Choroid plexus epithelial cell (primary cell): ENCODE measurements at regions not wholly inside any gene's neighbourhood (a gene's known extent, or its start where the extent isn't known, plus 50 kb on each side); places are given as distances from the start of the nearest gene placed in this dataset.
A peak's percentile ranks its signal among the peaks of the same experiment; 100 is the strongest.

Experiments used
- DNase-seq: peaks from one replicate; pipeline ENCODE4 v3.0.0-alpha.2; 2010; ENCODE audit warnings: low read depth
- H3K4me3 ChIP-seq: 2 replicates; pipeline ENCODE4 v1.5.1; 2011; ENCODE audit warnings: low read depth, mild to moderate bottlenecking, control low read depth, low read length, moderate library complexity
- CTCF ChIP-seq: conservative IDR thresholded peaks from 2 replicates; pipeline ENCODE4 v1.5.1; 2011; ENCODE audit warnings: low read depth, mild to moderate bottlenecking, control low read depth, inconsistent platforms, low read length, moderate library complexity

DNA sequence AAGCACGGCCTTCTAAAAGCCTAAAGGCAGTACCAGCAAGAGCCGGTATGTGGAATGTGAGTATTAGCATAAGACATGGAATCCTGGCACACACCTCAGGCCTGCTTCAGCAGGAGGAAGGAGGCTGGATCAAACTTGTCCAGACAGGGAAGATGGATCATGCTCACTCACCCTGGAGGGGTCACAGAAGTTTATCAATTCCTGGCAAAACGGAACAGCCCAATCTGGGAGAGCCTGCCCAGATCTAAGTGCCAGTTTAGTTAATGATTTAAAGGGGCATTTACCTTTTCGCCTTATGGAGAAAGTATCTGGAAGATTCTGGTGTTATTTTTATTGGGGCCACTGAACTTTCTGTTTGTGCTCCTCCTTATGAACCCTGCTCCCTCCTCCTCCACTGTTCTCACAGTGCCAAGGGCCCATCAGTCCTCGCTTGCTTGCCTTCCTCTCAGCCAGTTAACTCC, 58.3 kb upstream of the NFE2L2 start:
- DNase-seq: no peak
- no peak overlapping the region for H3K4me3 ChIP-seq
- no peak for TF ChIP-seq CTCF

- no peak for TF ChIP-seq CTCF
- no peak overlapping the region for H3K4me3 ChIP-seq
- no peak for DNase-seq
Observed at GRCh38 chr2:177324797-177325196, 60.3 kb upstream of the NFE2L2 start.

- peak; percentile 57 for DNase-seq
- TF ChIP-seq CTCF: no peak
- H3K4me3 ChIP-seq: no peak overlapping the region
Observed at GRCh38 chr2:177325554-177325953, 61.0 kb upstream of the NFE2L2 start.

DNA sequence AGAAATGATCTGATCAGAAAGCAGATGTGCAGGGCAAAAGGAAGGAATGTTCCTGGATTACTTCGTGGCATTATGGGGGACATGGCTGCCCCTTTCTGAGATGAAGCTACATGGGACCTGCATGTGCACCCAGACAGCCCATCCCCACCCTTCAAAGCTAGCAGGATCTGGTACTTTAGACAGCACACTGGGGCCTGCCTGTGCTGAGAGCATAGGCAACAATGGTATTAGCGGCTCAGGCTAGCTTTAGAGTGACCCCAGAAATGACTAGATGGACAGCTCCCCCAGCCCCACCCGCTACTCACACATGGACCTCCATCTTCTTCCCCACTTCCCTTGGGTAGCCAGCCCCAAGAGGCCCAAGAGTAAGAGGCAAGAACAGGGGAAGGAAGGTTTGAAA, 61.5 kb upstream of the NFE2L2 start:
- TF ChIP-seq CTCF: no peak
- DNase-seq: no peak
- H3K4me3 ChIP-seq: no peak overlapping the region

DNA sequence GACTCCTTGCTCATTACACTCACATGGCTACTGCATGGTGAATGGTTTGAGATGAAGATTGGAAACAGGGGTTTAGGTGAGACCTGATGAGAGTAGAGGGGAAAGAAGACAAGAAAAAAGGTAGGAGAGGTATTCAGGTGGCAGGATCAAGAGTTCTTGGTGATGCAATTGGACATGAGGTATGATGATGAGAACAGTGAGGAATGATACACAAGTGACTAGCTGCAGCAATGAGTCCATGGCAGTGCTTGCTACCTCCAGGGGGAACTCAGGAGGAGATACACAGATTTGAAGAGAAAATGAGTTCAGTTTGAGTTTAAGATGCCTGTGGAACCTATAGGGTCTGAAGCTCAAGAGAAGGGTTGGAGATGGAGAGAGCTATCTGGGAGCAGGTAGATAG, 62.1 kb upstream of the NFE2L2 start:
- DNase-seq: no peak
- no peak for TF ChIP-seq CTCF
- H3K4me3 ChIP-seq: no peak overlapping the region

DNA sequence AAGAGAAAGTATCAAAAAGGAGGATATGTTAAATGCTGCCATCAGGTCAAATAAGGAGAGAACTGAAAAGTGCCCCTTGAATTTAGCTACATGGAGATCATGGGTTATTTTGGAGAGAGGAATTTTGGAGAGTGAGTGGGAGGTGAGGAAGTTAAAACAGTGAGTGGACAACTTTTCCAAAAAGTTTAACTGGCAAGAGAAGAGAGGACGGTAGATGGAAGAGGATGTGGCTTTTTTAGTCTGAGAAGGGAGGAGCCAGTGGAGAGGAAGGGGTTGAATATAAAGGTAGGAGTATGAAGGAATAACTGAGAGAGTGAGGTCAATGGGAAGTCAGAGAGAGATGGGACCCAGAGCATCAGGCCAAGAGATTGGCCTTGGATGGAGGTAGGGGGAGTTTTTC, 62.5 kb upstream of the NFE2L2 start:
- DNase-seq: no peak
- H3K4me3 ChIP-seq: no peak overlapping the region
- TF ChIP-seq CTCF: no peak

- DNase-seq: peak; percentile 62
- no peak for TF ChIP-seq CTCF
- H3K4me3 ChIP-seq: no peak overlapping the region
Observed at GRCh38 chr2:177328056-177328455, 63.5 kb upstream of the NFE2L2 start.
